Natural killer cell treated with Interleukin-12 subunit alpha and Interleukin-12 subunit beta and Interleukin-15 and Interleukin-18, amount 100 ng/mL, for 72 hours (primary cell): ENCODE measurements at regions not wholly inside any gene's neighbourhood (a gene's known extent, or its start where the extent isn't known, plus 50 kb on each side); places are given as distances from the start of the nearest gene placed in this dataset.
A peak's percentile ranks its signal among the peaks of the same experiment; 100 is the strongest.

Experiments used
- ATAC-seq, 2 donors: fragments of 150-1000 bp; cut with Tn5 transposase in 1 of 2; sonication (Bioruptor Pico), chemical (Tn5 transposase) in 1 of 2; 2 replicates each; pipeline ENCODE4 v1.10.0; 2021
- DNase-seq: peaks from one replicate; pipeline ENCODE4 v3.0.0; 2022; ENCODE audit warnings: low spot score
- H3K27ac Mint-ChIP-seq, 2 donors: 1 replicate in 1 of 2; 2 replicates in 1 of 2; pipeline ENCODE4 v1.8.0; 2022; ENCODE audit warnings: mixed read lengths in 2 of 2, mild to moderate bottlenecking in 1 of 2, moderate library complexity in 1 of 2
- H3K27me3 Mint-ChIP-seq, 2 donors: 1 replicate in 1 of 2; 2 replicates in 1 of 2; pipeline ENCODE4 v1.8.0; 2022; ENCODE audit warnings: mixed read lengths in 2 of 2
- H3K36me3 Mint-ChIP-seq: one replicate; pipeline ENCODE4 v1.8.0; 2022; ENCODE audit warnings: mixed read lengths
- H3K4me1 Mint-ChIP-seq, 2 donors: 1 replicate in 1 of 2; 2 replicates in 1 of 2; pipeline ENCODE4 v1.8.0; 2022; ENCODE audit warnings: low read depth in 2 of 2, mixed read lengths in 2 of 2, mild to moderate bottlenecking in 1 of 2
- H3K4me3 Mint-ChIP-seq: one replicate; pipeline ENCODE4 v1.8.0; 2022; ENCODE audit warnings: mixed read lengths
- H3K9me3 Mint-ChIP-seq: 2 replicates; pipeline ENCODE4 v1.8.0; 2022; ENCODE audit warnings: mixed read lengths

DNA sequence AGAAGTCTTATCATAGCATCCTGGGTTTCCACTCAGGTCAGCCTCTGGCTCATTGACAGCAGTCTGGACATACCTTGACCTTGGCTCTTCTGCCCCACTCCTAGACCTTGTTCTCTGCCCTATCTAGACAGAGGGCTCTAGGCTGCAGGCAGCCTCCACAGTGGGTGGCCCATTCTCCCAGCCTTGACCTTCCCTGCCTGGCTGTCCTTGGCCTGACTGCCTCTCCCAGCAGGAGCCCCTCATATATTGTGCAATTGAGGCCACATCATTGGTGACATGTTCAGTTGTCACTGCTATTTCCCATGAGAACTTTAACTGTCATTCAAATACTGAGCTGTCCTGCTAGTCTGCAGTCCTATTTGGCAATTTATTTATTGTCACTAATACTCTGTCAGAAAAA, 503.4 kb downstream of the PLXNA4 start:
- ATAC-seq, result peak; percentile 32 to 48
- Mint-ChIP-seq H3K27me3 (peaks cover 20 to 22% of the 10 kb centered on the region in 2 donors), H3K36me3 (no peaks in the 10 kb centered on the region)

DNA sequence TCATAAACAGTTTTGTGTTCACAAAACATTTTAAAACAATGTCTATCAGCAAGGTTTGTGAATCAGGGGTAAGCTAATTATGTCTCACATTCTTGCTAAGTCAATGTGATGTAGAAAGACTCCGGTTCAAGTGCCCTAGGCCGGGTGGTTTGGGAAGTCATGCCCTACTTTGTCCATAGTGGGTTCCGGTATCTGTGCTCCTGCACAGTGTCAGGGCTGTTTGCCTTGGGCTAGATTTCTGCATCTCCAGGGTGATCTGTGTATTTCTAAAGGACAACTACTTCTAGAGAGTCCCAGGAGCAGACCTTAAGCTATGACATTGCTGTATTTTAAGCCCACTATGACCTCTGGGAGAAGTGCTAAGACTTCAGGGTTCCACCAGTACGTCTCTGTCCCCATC, 504.1 kb downstream of the PLXNA4 start:
- H3K36me3 Mint-ChIP-seq, result no peaks in the 10 kb centered on the region
- H3K4me1 Mint-ChIP-seq, result no peaks in the 10 kb centered on the region
- H3K27ac Mint-ChIP-seq, result no peak overlapping the region
- H3K4me3 Mint-ChIP-seq, result no peak overlapping the region
- DNase-seq (no peak), ATAC-seq (peak in 1 of 2 donors; percentile 26)
- H3K27me3 Mint-ChIP-seq, result peaks cover 20 to 22% of the 10 kb centered on the region in 2 donors
- no peaks in the 10 kb centered on the region for H3K9me3 Mint-ChIP-seq

More for the DNA sequence above, 503.4 kb downstream of the PLXNA4 start:
- DNase-seq, result no peak
- Mint-ChIP-seq H3K27ac (no peak overlapping the region), H3K4me3 (no peak overlapping the region), H3K9me3 (no peaks in the 10 kb centered on the region), H3K4me1 (no peaks in the 10 kb centered on the region)

DNA sequence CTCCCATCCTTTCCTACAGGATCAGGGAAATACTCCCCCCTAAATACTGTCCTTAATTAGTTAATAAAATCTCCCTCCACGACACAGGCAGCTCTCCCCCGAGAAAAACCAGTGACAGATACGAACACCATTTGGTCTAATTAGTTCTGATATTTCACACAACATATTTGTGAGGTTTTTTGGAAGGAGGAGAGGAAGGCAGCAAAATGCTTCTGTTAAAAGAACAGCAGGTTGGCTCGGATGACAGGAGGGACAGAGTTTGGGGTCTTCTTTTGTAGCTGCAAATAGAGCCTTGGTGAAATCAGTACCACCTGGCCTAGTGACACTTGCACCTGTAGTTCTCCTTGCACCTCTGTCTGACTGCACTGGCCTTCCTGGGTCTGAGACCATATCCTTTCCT, 507.0 kb downstream of the PLXNA4 start:
- DNase-seq, result no peak
- Mint-ChIP-seq H3K27me3 (peaks cover 10 to 13% of the 10 kb centered on the region in 2 donors), H3K36me3 (no peaks in the 10 kb centered on the region), H3K4me1 (no peaks in the 10 kb centered on the region), H3K9me3 (no peaks in the 10 kb centered on the region), H3K4me3 (no peak overlapping the region), H3K27ac (no peak overlapping the region)
- ATAC-seq, result no peak

DNA sequence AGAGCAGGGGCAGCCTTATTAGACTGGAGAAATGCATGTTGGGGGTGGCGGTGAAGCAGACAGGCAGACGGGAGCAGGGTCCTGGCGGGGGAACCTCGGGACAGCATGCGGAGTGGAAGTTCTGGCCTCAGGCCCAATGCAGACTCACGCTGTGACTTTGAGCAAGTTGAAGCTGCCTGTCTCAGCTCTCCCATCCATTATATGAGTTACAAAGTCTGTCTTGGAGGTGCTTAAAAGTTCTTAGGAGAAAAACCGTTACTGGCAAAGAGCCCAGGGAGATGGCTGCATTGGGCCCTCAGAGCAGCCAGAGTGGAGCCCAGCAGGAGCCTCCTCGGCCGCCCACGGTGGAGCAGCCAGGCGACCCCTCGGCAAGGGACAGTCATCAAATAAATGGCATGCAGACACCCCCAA, 509.5 kb downstream of the PLXNA4 start:
- Mint-ChIP-seq H3K27me3 (peaks cover 10 to 23% of the 10 kb centered on the region in 2 donors), H3K36me3 (no peaks in the 10 kb centered on the region), H3K4me1 (no peaks in the 10 kb centered on the region), H3K9me3 (no peaks in the 10 kb centered on the region), H3K4me3 (no peak overlapping the region), H3K27ac (no peak overlapping the region)
- ATAC-seq, result no peak
- no peak for DNase-seq

DNA sequence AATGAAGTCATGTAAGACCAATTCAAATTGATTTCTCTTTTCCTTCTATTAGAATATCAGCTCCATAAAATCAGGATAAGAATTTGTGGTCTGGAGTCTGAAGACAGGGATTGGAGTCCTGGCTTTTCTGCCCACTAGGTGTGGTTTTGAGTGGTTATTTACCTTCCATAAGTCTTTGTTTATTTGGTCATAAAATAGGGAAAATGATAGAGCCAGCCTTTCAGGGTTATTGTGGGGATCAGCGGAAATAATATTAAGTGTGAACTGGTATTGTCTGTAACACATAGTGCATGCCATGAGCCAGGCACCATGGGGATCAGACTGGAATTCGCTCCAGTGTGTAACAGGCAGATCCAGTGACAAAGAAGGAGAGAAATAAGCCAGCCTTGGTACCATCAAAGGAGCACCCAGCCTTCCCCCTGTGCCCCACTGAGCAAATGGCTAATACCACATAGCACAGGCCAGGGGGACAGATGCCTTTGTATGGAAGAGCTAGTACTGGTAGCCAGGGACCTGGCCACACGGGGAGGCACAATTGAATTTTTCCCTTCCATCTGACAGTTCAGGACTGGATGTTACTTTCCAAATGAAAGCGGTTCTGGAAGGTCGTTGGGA, 509.7 kb upstream of the PODXL start:
- no peaks in the 10 kb centered on the region for H3K4me1 Mint-ChIP-seq
- H3K4me3 Mint-ChIP-seq, result no peak overlapping the region
- H3K27me3 Mint-ChIP-seq, result peaks cover 10 to 26% of the 10 kb centered on the region in 2 donors
- no peaks in the 10 kb centered on the region for H3K9me3 Mint-ChIP-seq
- H3K36me3 Mint-ChIP-seq, result no peaks in the 10 kb centered on the region
- DNase-seq, result no peak
- ATAC-seq, result no peak
- no peak overlapping the region for H3K27ac Mint-ChIP-seq

DNA sequence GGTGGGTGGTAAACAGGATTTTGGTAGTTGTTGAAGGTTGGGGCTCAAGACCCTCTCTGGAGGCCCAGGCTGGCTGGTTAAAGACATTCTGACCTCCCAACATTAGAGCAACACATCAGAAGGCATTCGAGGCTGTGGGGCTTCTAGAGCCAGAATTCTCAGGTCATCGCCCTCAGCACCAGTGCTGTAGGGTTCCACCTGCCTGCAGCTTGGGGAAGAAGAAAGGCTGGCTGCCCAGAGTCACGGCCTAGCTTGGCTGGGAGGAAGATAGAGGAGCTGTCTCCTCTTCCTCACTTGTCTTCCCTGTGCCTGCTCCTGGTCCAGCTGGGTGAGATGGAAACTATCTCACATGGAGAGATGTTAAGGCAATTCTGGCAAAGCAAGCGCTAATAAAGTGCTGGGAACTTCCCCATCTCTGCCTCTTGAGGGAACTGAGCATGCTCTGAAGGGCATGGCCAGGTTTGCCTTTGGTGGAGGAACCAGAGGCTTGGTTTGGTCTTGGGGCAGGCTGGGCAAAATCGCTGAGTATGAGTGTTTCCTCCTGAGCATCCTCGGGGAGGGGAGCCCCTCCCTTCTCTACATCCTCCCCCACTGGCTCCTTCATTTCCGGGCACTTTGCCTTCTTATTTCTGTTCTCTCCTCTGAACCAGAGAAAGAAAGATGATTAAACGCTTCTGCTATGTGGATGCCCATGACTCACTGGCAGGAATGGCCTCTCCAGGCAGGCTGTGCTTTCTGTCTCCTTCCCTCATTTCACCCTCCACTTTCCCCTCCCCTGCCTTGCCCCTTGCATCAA, 509.0 kb upstream of the PODXL start:
- Mint-ChIP-seq H3K27ac (no peak overlapping the region), H3K4me1 (no peaks in the 10 kb centered on the region), H3K9me3 (no peaks in the 10 kb centered on the region), H3K36me3 (no peaks in the 10 kb centered on the region), H3K27me3 (peaks cover 10 to 27% of the 10 kb centered on the region in 2 donors), H3K4me3 (no peak overlapping the region)
- no peak for ATAC-seq
- no peak for DNase-seq

DNA sequence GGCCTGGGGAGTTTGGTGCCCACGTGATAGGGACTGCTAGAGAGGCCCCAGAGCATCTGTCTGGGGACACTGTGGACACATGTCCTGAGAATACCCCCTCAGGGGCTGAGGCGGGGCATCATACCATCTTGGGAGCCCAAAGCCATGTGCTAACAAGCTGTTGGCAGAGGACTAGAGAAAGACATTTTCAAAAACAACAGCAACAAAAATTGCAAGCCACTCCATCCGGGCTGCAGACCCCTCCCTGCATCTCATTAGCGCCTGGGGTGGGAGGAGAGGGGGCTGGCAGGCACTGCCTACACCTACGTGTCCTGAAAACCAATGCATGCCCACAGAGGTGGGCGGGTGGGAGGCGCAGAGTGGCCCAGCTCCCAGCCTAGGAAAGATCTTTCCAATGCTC, 507.4 kb upstream of the PODXL start:
- Mint-ChIP-seq H3K27me3 (peaks cover 16 to 26% of the 10 kb centered on the region in 2 donors), H3K36me3 (no peaks in the 10 kb centered on the region), H3K27ac (no peak overlapping the region), H3K4me1 (no peaks in the 10 kb centered on the region), H3K4me3 (no peak overlapping the region), H3K9me3 (no peaks in the 10 kb centered on the region)
- DNase-seq, result no peak
- ATAC-seq, result no peak

DNA sequence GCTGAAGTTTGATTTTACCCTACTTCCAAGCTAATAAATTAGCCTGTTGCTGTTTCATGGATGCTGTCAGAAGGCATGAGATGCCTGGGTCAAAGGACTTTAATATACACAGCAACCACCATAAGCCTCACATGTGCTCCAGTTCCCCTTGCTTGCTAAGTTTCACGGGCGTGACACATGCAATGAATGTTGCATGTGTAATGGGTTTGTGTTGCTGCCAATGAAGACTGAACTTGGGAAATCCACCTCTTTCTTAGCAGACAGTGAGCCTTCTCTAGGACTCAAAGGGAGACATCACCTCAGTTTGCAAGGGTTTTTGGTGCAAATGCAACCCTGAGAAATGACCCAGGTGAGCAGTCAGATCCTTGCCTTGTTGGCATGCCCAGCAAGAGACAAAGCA, 505.5 kb upstream of the PODXL start:
- ATAC-seq, result no peak

DNA sequence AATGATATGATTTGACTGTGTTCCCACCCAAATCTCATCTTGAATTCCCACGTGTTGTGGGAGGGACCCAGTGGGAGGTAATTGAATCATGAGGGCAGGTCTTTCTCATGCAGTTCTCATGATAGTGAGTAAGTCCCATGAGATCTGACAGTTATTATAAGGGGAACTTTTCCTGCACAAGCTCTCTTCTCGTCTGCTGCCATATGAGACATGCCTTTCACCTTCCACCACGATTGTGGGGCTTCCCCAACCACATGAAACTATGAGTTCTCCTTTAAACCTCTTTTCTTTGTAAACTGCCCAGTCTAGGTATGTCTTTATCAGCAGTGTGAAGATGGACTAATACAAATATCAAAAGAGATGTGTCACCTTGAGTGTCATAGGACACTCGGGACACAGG, 502.7 kb upstream of the PODXL start:
- Mint-ChIP-seq H3K9me3 (peaks cover 6% of the 10 kb centered on the region), H3K27me3 (peaks cover 27 to 30% of the 10 kb centered on the region in 2 donors), H3K4me1 (no peaks in the 10 kb centered on the region), H3K4me3 (no peak overlapping the region), H3K27ac (no peak overlapping the region), H3K36me3 (no peaks in the 10 kb centered on the region)
- no peak for DNase-seq
- ATAC-seq, result no peak

More for the DNA sequence above, 505.5 kb upstream of the PODXL start:
- H3K27ac Mint-ChIP-seq, result no peak overlapping the region
- no peaks in the 10 kb centered on the region for H3K4me1 Mint-ChIP-seq
- H3K4me3 Mint-ChIP-seq, result no peak overlapping the region
- peaks cover 4% of the 10 kb centered on the region for H3K9me3 Mint-ChIP-seq
- DNase-seq, result no peak
- no peaks in the 10 kb centered on the region for H3K36me3 Mint-ChIP-seq
- H3K27me3 Mint-ChIP-seq, result peaks cover 19 to 30% of the 10 kb centered on the region in 2 donors

DNA sequence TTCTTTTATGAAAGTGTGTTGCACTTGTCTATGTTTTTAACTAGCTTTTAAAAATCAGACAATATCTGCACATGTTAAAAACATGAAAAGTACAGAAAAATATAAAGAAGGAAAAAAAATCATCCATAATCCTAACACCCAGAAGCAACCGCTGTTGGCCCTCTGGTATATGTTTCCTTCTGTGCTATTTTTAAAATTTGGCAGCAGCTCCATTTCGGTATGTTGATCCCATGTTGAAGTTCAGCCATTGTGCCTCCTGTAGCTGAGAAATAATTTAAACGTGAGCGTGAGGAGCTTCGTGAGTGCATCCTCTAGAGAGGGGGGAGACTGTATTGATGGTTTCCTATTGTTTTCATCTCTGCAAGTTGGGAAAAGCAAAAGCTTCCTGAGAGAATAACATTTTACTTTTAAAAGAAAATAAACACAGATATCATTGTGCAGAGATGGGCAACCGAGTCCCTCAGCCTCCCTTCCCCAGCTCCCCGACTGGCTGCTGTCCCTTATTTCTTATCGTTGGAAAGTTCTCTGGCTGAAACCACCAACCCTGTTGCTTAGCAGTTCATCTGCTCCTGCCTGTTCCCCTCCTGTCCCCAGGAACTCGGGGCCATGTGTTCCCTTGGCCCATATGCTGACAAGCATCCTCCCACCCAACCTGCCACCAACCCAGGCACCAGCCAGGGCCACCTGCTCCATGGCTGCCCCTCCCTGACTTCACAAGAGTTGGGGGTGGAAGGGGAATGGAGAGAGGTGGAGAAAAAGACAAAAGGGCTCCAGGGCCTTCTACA, 499.1 kb upstream of the PODXL start:
- Mint-ChIP-seq H3K27me3 (peaks cover 27% of the 10 kb centered on the region in 2 donors), H3K4me3 (no peak overlapping the region), H3K9me3 (peaks cover 6% of the 10 kb centered on the region), H3K4me1 (no peaks in the 10 kb centered on the region), H3K27ac (no peak overlapping the region), H3K36me3 (no peaks in the 10 kb centered on the region)
- ATAC-seq (peak in 1 of 2 donors; percentile 40), DNase-seq (no peak)

DNA sequence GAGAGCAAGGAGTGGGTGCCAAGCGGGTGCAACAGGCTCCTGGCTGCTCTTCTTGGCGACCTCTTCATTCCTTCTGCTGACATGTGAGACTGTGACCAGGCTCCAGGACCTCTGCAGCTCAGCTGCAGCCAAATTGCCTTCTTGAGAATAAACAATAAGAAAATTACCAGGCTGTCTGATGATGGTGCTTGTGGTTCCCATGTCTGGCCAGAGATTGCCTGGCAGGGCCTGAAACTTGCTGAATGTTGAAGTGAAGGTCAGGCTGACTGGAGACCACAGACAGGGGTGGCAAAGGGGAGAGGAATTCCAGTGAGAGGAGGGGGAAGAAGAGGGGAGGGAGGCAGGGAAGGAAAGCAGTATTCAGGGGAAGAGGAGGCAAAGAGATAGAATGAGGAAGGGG, 497.4 kb upstream of the PODXL start:
- Mint-ChIP-seq H3K27me3 (peaks cover 31 to 32% of the 10 kb centered on the region in 2 donors), H3K27ac (no peak overlapping the region), H3K4me1 (no peaks in the 10 kb centered on the region), H3K36me3 (no peaks in the 10 kb centered on the region), H3K4me3 (no peak overlapping the region), H3K9me3 (peaks cover 6% of the 10 kb centered on the region)
- ATAC-seq (no peak), DNase-seq (no peak)

DNA sequence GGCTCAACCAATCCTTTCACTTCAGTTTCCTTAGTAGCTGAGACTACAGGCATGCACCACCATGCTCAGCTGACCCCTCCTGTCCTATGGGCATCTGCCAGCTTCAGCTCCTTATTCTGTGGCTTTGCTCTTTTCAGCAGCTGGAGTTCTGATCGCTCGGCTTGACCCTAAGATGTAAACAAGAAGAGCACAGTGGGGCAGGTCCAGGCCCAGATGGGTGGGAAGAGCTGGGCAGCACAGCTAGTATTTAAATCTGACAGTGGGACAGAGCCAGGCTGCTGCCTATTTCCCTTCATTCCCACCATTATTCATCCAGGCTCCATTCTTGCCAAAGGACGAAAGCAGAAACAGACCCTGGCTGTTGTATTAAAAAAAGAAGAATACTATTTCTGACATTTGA, 494.9 kb upstream of the PODXL start:
- Mint-ChIP-seq H3K27me3 (peaks cover 19 to 24% of the 10 kb centered on the region in 2 donors), H3K4me3 (no peak overlapping the region), H3K36me3 (no peaks in the 10 kb centered on the region), H3K9me3 (no peaks in the 10 kb centered on the region), H3K4me1 (no peaks in the 10 kb centered on the region), H3K27ac (no peak overlapping the region)
- no peak for DNase-seq
- ATAC-seq, result no peak

DNA sequence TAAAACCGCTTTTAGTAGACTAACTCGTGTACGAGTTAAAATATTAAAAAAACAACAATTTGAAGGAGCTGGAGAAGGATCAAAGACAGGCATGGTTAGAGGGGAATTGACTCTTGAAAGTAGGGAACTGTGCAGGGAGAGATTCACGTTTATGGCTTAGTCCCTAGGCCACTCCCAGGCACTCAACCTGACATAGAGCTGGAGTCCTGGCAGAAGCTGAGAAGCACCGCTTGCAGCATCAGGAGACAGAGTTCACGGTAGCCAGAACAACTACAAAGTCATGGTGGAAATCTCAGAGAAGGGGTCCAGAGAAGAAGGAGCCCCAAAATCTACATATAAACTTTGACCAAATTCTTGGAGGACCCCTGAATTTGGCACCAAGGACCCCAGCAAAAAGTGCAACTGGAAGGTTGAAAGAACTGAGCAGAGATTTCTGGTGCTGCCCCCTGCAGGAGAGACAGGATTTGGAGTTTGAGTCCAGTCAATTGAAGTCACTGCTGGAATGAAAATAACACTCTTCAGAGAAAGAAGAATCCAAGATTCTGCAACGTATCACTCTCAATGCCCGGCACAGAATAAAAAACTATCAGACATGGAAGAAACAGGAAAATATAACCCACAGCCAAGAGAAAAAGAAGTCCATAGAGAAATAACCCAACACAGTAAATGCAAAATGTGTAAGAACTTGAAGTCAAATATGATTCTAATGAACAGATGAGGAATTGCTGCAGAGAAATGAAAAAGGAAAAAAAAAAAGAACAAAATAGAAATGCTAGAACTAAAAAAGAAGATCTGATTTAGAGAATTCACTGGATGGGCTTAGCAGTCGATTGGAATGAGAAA, 493.3 kb upstream of the PODXL start:
- Mint-ChIP-seq H3K4me3 (no peak overlapping the region), H3K27ac (no peak overlapping the region), H3K9me3 (no peaks in the 10 kb centered on the region), H3K4me1 (no peaks in the 10 kb centered on the region), H3K27me3 (peaks cover 16 to 23% of the 10 kb centered on the region in 2 donors), H3K36me3 (no peaks in the 10 kb centered on the region)
- DNase-seq (no peak), ATAC-seq (no peak)
